Transverse colon (tissue), 4 donors: ENCODE measurements at regions not wholly inside any gene's neighbourhood (a gene's known extent, or its start where the extent isn't known, plus 50 kb on each side); places are given as distances from the start of the nearest gene placed in this dataset.

ENCODE experiments used
- DNase-seq: peaks from one replicate; pipeline ENCODE4 v3.0.0-alpha.2; 2019
- H3K27ac ChIP-seq, 4 donors: fragments of 200-600 bp; sonication (generic); 2 replicates each; pipeline ENCODE4 v1.5.1; 2016 to 2018; ENCODE audit warnings: inconsistent platforms in 4 of 4
- H3K27me3 ChIP-seq: fragments of 200-600 bp; sonication (generic); 2 replicates; pipeline ENCODE4 v1.5.1; 2017; ENCODE audit warnings: inconsistent platforms
- H3K36me3 ChIP-seq, 4 donors: fragments of 200-600 bp; sonication (generic); 2 replicates each; pipeline ENCODE4 v1.5.1; 2017 to 2019; ENCODE audit warnings: inconsistent platforms in 4 of 4
- H3K4me1 ChIP-seq, 4 donors: fragments of 200-600 bp; sonication (generic); 2 replicates each; pipeline ENCODE4 v1.5.1; 2017 to 2020; ENCODE audit warnings: inconsistent platforms in 4 of 4
- H3K4me3 ChIP-seq, 4 donors: fragments of 200-600 bp; sonication (generic); 1 replicate in 1 of 4; 2 replicates in 3 of 4; pipeline versions ENCODE4 v1.5.1 to v1.6.1; 2017 to 2019; ENCODE audit warnings: inconsistent platforms in 4 of 4
- H3K9me3 ChIP-seq, 2 donors: fragments of 200-600 bp; sonication (generic); 2 replicates each; pipeline ENCODE4 v1.5.1; 2017 to 2019; ENCODE audit warnings: inconsistent platforms in 2 of 2
- EP300 ChIP-seq: sonication (generic); formaldehyde crosslinking; IDR thresholded peaks from one replicate; pipeline ENCODE4 v1.6.1; 2017; ENCODE audit warnings: antibody characterized with exemption, low read depth
- POLR2A ChIP-seq: fragments of 450-650 bp; IDR thresholded peaks from one replicate; pipeline ENCODE4 v1.6.1; 2016; ENCODE audit warnings: antibody characterized with exemption, mild to moderate bottlenecking, moderate library complexity
- POLR2AphosphoS5 ChIP-seq, 3 donors: sonication (generic); formaldehyde crosslinking; IDR thresholded peaks; one replicate each; pipeline ENCODE4 v1.6.1; 2016; ENCODE audit warnings: antibody characterized with exemption in 3 of 3
- WGBS, 2 donors: methylation state at CpG; one replicate each; pipeline ENCODE4 v1.1.5; 2018; ENCODE audit warnings: low coverage in 1 of 2; 5-methylcytosine and 5-hydroxymethylcytosine counted together
- in situ Hi-C, 4 donors: fragments of 200-750 bp; cut with MboI; loops; one replicate each; pipeline versions ENCODE4 v1.15.0 to v1.15.1; 2017; ENCODE audit warnings: low sequenced_read_pairs in 3 of 4, low pct_ligation_motif_present in 1 of 4, low pct_unique_long_range_greater_than_20kb in 1 of 4
- intact Hi-C: fragments of 100-400 bp; cut with DNase I; formaldehyde crosslinking; loops from one replicate; pipeline ENCODE4 v1.15.1; 2023; ENCODE audit warnings: low total_unique reads
- TF ChIP-seq, protein P1 (sequence below), 5 experiments: fragments of 200-600 bp in 3 of 5; fragments of 450-650 bp in 2 of 5; sonication (generic) in 3 of 5; IDR thresholded peaks; 1 replicate in 2 of 5; 2 replicates in 3 of 5; pipeline ENCODE4 v1.5.1; 2016 to 2017; ENCODE audit warnings: antibody characterized with exemption in 5 of 5, inconsistent platforms in 3 of 5, mild to moderate bottlenecking in 2 of 5, moderate library complexity in 1 of 5

DNA sequence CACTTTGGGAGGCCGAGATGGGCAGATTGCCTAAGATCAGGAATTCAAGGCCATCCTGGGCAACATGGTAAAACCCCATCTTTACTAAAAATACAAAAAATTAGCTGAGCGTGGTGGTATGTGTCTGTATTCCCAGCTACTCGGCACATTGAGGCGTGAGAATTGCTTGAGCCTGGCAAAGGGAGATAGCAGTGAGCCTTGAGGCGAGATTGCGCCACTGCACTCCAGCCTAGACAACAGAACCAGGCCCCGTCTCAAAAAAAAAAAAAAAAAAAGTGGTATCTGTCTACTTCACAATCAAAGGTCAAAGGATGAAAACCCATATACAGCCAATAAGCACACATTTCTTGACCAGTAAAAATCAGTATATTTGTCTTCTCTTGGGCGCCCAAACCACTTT is 728.5 kb upstream of the ADAMTS16 start:
- Histone ChIP-seq H3K27me3 (no peaks in the 10 kb centered on the region), H3K9me3 (no peaks in the 10 kb centered on the region), H3K36me3 (no peaks in the 10 kb centered on the region), H3K4me1 (no peaks in the 10 kb centered on the region), H3K27ac (no peak overlapping the region), H3K4me3 (no peak overlapping the region)
- intact Hi-C loops = no loop called here
- TF ChIP-seq POLR2A (no peak), POLR2AphosphoS5 (IDR thresholded peaks at IDR 0.05) (no peak), EP300 (no peak)
- TF ChIP-seq, protein P1, sequence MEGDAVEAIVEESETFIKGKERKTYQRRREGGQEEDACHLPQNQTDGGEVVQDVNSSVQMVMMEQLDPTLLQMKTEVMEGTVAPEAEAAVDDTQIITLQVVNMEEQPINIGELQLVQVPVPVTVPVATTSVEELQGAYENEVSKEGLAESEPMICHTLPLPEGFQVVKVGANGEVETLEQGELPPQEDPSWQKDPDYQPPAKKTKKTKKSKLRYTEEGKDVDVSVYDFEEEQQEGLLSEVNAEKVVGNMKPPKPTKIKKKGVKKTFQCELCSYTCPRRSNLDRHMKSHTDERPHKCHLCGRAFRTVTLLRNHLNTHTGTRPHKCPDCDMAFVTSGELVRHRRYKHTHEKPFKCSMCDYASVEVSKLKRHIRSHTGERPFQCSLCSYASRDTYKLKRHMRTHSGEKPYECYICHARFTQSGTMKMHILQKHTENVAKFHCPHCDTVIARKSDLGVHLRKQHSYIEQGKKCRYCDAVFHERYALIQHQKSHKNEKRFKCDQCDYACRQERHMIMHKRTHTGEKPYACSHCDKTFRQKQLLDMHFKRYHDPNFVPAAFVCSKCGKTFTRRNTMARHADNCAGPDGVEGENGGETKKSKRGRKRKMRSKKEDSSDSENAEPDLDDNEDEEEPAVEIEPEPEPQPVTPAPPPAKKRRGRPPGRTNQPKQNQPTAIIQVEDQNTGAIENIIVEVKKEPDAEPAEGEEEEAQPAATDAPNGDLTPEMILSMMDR (IDR thresholded peaks at IDR 0.05) = no peak
- no peak for DNase-seq
- WGBS, 2 donors = 81 to 100% methylated on average over 1 to 8 of the region's 8 CpGs
- in situ Hi-C loops = no loop called here

DNA sequence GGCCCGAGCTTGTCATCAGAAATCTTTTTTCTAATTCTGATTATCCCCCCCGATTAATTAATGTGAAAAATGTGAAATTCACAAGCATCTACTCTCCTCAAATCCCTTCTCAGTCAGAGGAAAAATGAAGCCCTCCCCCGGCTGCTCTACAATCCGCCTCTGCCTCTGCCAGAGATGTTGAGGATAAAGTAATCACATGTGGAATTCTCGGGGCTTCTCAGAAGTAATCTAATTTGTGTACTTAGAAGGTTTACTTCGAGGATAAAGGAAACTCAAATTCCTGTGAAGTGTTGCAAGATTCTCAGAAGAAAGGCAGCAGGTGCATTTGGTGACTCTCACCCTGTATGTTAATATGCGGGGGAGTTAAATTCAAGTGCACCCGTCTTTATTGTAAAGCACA is 726.1 kb upstream of the ADAMTS16 start:
- H3K27me3 ChIP-seq = no peaks in the 10 kb centered on the region
- H3K4me1 ChIP-seq = no peaks in the 10 kb centered on the region
- in situ Hi-C loops = no loop called here
- intact Hi-C loops = no loop called here
- WGBS, 2 donors = 50 to 64% methylated on average over 5 to 8 of the region's 8 CpGs
- DNase-seq = no peak
- H3K36me3 ChIP-seq = no peaks in the 10 kb centered on the region
- no peak overlapping the region for H3K4me3 ChIP-seq
- H3K27ac ChIP-seq = no peak overlapping the region
- TF ChIP-seq EP300 = no peak
- TF ChIP-seq, protein P1 (IDR thresholded peaks at IDR 0.05) = no peak
- TF ChIP-seq POLR2A = no peak
- TF ChIP-seq POLR2AphosphoS5 (IDR thresholded peaks at IDR 0.05) = no peak
- no peaks in the 10 kb centered on the region for H3K9me3 ChIP-seq

DNA sequence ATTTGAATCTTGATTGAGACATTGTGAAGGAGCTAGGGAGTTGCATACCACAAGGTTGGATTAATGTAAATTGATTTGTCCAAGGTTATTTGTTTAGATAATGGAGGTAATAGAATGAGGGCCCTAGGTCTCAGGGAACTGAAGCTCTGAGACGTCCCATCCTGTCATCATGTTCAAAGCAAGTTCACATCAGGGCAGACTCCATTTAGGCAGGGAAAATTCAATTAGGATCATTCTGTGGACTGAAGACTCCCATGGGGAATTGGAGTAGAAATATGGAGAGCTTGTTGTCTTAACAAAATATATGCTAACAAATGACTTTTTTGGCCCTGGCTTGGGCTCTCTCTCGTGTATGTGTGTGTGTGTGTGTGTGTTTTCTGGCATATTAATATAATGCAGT is 722.0 kb upstream of the ADAMTS16 start:
- no peaks in the 10 kb centered on the region for H3K36me3 ChIP-seq
- H3K9me3 ChIP-seq = no peaks in the 10 kb centered on the region
- 30 to 49% methylated on average over 2 of the region's 2 CpGs for WGBS, 2 donors
- intact Hi-C loops (no loop called here), in situ Hi-C loops (no loop called here)
- no peak overlapping the region for H3K4me3 ChIP-seq
- H3K27me3 ChIP-seq = no peaks in the 10 kb centered on the region
- H3K27ac ChIP-seq = no peak overlapping the region
- H3K4me1 ChIP-seq = no peaks in the 10 kb centered on the region
- no peak for DNase-seq
- TF ChIP-seq, protein P1 (IDR thresholded peaks at IDR 0.05) = no peak
- TF ChIP-seq POLR2A (no peak), POLR2AphosphoS5 (IDR thresholded peaks at IDR 0.05) (no peak), EP300 (no peak)

DNA sequence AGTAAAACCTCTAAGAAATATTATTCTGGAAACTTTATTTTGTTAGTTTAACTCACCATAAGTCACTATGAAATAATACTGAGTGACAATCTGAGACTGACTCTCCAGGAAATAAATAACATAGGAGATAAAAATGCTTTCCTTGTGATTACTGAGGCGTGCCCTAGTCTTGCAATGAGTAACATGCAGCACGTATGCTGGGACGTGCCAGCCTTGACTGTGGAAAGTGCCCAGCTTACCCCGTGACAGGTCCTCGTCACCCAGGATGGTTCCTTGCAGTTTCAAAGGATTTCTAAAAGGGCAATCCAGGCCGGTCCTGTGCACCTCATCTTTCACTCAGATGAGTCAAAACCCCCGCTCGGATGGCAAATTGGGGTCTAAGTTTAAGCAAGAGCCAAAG is 720.8 kb upstream of the ADAMTS16 start:
- Histone ChIP-seq H3K9me3 (no peaks in the 10 kb centered on the region), H3K4me3 (no peak overlapping the region), H3K27ac (no peak overlapping the region), H3K36me3 (no peaks in the 10 kb centered on the region), H3K27me3 (no peaks in the 10 kb centered on the region), H3K4me1 (no peaks in the 10 kb centered on the region)
- DNase-seq = no peak
- in situ Hi-C loops (no loop called here), intact Hi-C loops (no loop called here)
- TF ChIP-seq, protein P1 (IDR thresholded peaks at IDR 0.05) = no peak
- TF ChIP-seq POLR2AphosphoS5 (IDR thresholded peaks at IDR 0.05) = no peak
- no peak for TF ChIP-seq POLR2A
- TF ChIP-seq EP300 = no peak
- WGBS, 2 donors = 47 to 77% methylated on average over 5 to 8 of the region's 8 CpGs
